Muscle of leg (tissue), 3 donors: ENCODE measurements at regions not wholly inside any gene's neighbourhood (a gene's known extent, or its start where the extent isn't known, plus 50 kb on each side); places are given as distances from the start of the nearest gene placed in this dataset.

ENCODE experiments used
- DNase-seq: peaks from one replicate; pipeline ENCODE4 v3.0.0; 2013
- H3K27ac ChIP-seq: one replicate; pipeline ENCODE4 v1.5.1; 2013; ENCODE audit warnings: mild to moderate bottlenecking, low read length, control low read depth
- H3K27me3 ChIP-seq: one replicate; pipeline ENCODE4 v1.6.1; 2013; ENCODE audit warnings: low read length; ENCODE audit not compliant: control insufficient read depth, insufficient read depth
- H3K36me3 ChIP-seq: one replicate; pipeline ENCODE4 v1.6.1; 2013; ENCODE audit warnings: low read length; ENCODE audit not compliant: control insufficient read depth, insufficient read depth
- H3K4me1 ChIP-seq: one replicate; pipeline ENCODE4 v1.6.1; 2013; ENCODE audit warnings: low read length; ENCODE audit not compliant: control insufficient read depth, insufficient read depth
- H3K4me3 ChIP-seq: one replicate; pipeline ENCODE4 v1.5.1; 2013; ENCODE audit warnings: low read length, control low read depth
- H3K9me3 ChIP-seq: replicated peaks from 2 replicates; pipeline ENCODE4 v1.6.1; 2013; ENCODE audit warnings: low read depth, low read length; ENCODE audit not compliant: control insufficient read depth
- WGBS: methylation state at CpG from one replicate; pipeline ENCODE4 v1.1.5; 2013; ENCODE audit warnings: missing lambda C conversion rate; ENCODE audit not compliant: insufficient coverage; 5-methylcytosine and 5-hydroxymethylcytosine counted together

DNA sequence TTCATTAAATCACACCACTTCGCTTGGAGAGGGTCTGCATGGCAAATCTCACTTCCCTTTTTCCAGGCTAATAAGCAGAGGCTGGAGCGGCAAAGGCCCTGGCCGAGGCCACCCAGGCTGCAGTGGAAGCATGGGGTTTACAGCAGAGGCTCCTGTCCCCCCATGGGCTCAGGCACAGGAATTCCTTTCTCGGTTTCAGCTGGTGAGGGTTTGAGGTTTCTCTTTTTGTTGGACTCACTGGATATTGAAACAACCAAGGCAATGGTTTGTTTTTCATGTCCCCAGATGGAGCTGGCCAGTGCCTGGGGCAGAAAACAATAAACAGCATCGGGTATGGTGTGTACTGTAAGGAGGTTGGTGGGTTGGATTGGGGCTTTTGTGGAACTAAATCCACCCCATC, 175.6 kb upstream of the RASGRP1 start:
- 67% methylated on average over 1 of the region's 5 CpGs for WGBS
- no peaks in the 10 kb centered on the region for H3K36me3 ChIP-seq
- no peak for DNase-seq
- H3K4me3 ChIP-seq: no peak overlapping the region
- no peaks in the 10 kb centered on the region for H3K4me1 ChIP-seq
- no peaks in the 10 kb centered on the region for H3K9me3 ChIP-seq
- H3K27ac ChIP-seq: no peak overlapping the region
- H3K27me3 ChIP-seq: no peaks in the 10 kb centered on the region

DNA sequence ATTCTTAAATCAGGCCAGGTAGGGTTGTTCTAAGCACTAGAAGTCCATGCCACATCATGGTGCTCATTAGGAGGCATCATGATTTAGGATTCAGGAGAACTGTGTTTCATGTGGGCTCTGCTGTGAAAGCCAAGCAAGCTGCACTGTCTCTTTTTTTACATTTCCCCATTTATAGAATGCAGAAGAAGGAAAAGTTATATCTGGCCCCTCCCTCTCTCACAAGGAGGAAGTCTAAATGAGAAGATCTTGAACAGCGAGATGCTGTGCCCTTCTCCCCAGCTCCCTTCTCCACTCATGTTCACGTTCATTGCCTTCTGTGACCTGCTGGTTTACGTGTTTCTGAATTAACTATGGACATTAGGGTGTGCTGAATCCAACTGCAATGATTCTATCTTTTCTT, 178.5 kb upstream of the RASGRP1 start:
- Histone ChIP-seq H3K9me3 (no peaks in the 10 kb centered on the region), H3K36me3 (no peaks in the 10 kb centered on the region), H3K27ac (no peak overlapping the region), H3K27me3 (no peaks in the 10 kb centered on the region), H3K4me3 (no peak overlapping the region), H3K4me1 (no peaks in the 10 kb centered on the region)
- no CpG with 5 or more reads among the region's 3 CpGs for WGBS
- no peak for DNase-seq

DNA sequence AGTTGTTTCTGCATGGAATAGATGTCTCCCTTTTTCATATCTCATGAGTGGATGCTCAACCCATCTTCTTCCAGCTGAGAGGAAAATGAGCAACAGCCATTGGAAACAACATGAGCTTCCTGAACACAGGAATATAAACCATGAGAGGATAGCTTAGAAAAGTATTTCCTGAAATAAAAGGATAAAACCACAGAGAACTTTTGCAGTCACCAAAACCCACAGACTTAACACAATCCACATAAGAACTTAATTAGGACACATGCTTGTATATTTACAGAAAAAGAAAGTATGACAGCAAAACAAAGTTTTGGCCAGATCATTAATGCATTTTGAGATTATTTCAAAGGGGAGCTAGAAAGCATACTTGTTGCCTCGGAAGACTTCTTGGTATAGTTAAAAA, 180.5 kb upstream of the RASGRP1 start:
- Histone ChIP-seq H3K9me3 (no peaks in the 10 kb centered on the region), H3K36me3 (no peaks in the 10 kb centered on the region), H3K4me1 (no peaks in the 10 kb centered on the region), H3K4me3 (no peak overlapping the region), H3K27me3 (no peaks in the 10 kb centered on the region), H3K27ac (no peak overlapping the region)
- DNase-seq: no peak
- WGBS: no CpG with 5 or more reads among the region's 1 CpG

DNA sequence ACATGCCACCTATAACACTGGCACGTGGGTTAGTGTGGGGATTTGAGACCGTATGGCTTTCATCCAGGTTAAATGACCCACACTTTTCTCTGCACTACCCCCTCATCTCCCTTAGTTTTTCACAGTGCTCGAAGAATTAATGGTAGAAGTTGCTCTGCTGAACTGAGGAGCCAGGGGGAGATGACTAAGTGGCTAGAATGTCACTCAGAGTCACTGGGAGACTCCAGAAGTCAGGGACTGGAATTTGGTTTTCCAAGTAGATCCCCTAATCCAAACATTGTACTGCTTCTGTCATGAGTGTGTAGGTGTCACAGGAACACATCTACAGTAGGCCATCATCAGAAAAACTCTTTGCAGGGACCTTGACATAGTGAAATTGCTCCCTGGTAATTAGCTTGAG, 181.0 kb upstream of the RASGRP1 start:
- Histone ChIP-seq H3K27me3 (no peaks in the 10 kb centered on the region), H3K4me1 (no peaks in the 10 kb centered on the region), H3K9me3 (no peaks in the 10 kb centered on the region), H3K4me3 (no peak overlapping the region), H3K36me3 (no peaks in the 10 kb centered on the region), H3K27ac (no peak overlapping the region)
- no peak for DNase-seq
- no CpG with 5 or more reads among the region's 3 CpGs for WGBS

DNA sequence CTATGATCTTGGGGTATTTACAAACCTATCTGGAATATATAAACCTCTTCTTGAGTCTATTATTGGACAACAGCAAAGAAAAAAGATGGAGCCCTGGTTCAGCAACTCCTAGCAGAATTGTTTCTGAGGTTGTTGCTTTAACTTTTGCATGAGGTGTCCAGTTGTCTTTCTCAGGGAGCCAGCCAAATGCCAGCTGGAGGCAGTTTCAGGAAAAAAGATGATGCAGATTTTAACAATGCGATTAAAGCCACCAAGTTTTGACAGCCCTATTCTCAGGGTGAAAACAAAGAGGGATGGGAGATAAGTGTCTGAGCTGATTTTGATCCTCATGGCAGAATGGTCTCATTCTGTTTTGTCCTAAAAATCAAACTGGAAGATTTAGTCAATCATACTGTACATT, 181.6 kb upstream of the RASGRP1 start:
- no peak overlapping the region for H3K4me3 ChIP-seq
- no peaks in the 10 kb centered on the region for H3K36me3 ChIP-seq
- H3K27ac ChIP-seq: no peak overlapping the region
- no peaks in the 10 kb centered on the region for H3K4me1 ChIP-seq
- DNase-seq: no peak
- H3K9me3 ChIP-seq: no peaks in the 10 kb centered on the region
- no peaks in the 10 kb centered on the region for H3K27me3 ChIP-seq
- 100% methylated on average over 1 of the region's 1 CpG for WGBS

DNA sequence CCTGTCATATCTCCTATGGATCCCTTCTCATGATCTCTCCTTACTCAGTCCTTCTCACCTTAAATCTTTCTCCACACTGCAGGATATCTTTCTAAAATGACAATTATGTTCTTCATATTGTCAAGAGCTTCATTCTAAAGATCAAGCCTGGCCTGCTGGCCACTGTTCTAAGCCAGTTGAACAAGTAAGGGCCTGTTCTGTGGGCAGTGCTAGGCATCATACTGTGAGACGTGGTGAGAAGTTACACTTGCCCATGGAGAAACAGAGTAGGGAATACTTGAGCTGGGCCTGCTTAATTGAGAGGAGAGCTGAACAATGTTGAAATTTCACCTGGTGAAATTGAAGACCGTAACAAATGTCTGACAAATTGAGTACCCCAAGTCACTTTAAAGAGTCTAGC, 184.1 kb upstream of the RASGRP1 start:
- Histone ChIP-seq H3K27ac (no peak overlapping the region), H3K27me3 (no peaks in the 10 kb centered on the region), H3K36me3 (no peaks in the 10 kb centered on the region), H3K9me3 (no peaks in the 10 kb centered on the region), H3K4me1 (no peaks in the 10 kb centered on the region), H3K4me3 (no peak overlapping the region)
- no peak for DNase-seq
- 73% methylated on average over 1 of the region's 2 CpGs for WGBS

DNA sequence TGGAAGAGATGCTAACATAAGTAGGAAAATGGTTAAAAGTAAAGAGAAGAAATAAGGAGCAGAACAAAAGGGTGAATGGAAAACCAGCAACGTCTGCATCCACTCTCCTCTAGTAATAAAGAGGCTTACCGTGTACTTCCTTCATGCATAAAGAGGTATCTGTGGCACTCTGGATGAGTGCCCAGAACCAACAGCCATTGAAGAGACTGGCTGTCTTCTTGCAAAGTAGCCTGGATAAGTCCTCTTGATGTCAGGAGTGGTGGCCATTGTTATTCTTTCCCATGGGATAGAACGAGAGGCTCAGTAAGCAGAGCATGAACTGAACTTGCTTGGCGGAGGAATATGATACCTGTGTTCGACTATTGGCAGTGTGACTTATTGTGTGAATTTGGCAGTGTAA, 186.2 kb upstream of the RASGRP1 start:
- 40% methylated on average over 1 of the region's 5 CpGs for WGBS
- no peak overlapping the region for H3K4me3 ChIP-seq
- DNase-seq: no peak
- H3K27me3 ChIP-seq: no peaks in the 10 kb centered on the region
- no peaks in the 10 kb centered on the region for H3K4me1 ChIP-seq
- no peaks in the 10 kb centered on the region for H3K9me3 ChIP-seq
- no peak overlapping the region for H3K27ac ChIP-seq
- H3K36me3 ChIP-seq: no peaks in the 10 kb centered on the region

DNA sequence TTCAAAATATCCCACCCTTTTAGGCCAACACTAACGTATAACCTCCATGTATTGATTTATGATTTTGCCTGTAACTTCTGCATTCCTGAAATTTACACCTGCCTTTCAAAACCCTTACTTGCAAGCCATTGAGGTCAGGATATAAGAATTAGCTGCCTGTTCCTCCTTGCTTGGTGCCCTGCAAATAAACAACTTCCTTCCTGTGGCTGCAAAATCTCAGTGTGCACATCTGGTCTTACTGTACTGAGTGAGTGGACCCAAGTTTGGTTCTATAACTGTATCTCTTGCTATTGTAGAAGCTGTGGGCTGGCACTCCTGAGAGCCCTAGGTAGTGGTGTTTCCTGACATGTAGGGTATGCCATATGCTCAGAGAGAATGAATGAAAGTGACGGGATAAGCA, 191.1 kb upstream of the RASGRP1 start:
- WGBS: 57% methylated on average over 1 of the region's 2 CpGs

DNA sequence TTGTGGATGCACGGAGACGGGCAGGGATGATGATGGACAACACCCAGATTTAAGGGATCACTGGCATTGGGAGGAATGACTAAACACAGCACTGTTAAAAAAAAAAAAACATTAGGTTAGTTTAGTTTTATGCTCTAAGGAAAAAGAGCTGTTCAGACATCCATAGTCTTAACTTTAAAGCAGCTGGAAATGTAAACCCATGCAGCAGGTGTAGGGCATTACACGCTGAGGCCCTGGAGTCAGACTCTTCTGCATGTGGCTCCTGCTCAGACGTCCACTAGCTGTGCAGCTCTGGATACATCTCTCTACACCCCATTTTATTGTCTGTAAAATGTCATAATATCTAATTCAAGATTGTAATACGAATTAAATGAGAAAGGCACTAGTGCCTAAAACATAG, 191.8 kb upstream of the RASGRP1 start:
- peak; percentile 13 for DNase-seq
- peaks cover 8% of the 10 kb centered on the region for H3K4me1 ChIP-seq
- H3K27me3 ChIP-seq: no peaks in the 10 kb centered on the region
- H3K27ac ChIP-seq: no peak overlapping the region
- H3K36me3 ChIP-seq: no peaks in the 10 kb centered on the region
- no peaks in the 10 kb centered on the region for H3K9me3 ChIP-seq
- WGBS: 40% methylated on average over 2 of the region's 5 CpGs
- no peak overlapping the region for H3K4me3 ChIP-seq

More for the DNA sequence above, 191.1 kb upstream of the RASGRP1 start:
- Histone ChIP-seq H3K36me3 (no peaks in the 10 kb centered on the region), H3K4me1 (peaks cover 8% of the 10 kb centered on the region), H3K27ac (no peak overlapping the region), H3K9me3 (no peaks in the 10 kb centered on the region), H3K27me3 (no peaks in the 10 kb centered on the region), H3K4me3 (no peak overlapping the region)
- DNase-seq: no peak

DNA sequence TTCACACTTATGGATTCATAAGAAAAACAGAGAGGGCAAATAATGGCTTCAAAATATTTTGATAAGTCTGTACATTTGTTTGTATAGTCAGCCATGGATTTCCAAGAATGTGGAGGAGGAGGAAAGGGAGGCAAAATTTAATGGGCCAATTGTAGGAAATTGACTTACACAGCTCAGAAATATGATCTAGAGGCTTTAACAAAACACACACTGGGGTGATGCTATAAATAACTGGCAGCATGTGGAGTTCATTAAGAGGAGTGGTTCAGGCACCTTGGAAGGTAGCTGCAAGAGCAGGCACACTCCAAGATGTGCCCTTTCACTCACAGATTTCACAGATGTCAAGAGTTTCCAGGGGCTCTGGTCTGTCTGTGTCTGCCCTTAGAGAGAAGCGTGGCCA, 193.4 kb upstream of the RASGRP1 start:
- no peaks in the 10 kb centered on the region for H3K9me3 ChIP-seq
- no peaks in the 10 kb centered on the region for H3K27me3 ChIP-seq
- H3K4me1 ChIP-seq: peaks cover 8% of the 10 kb centered on the region
- no peaks in the 10 kb centered on the region for H3K36me3 ChIP-seq
- no peak overlapping the region for H3K4me3 ChIP-seq
- 80% methylated on average over 1 of the region's 1 CpG for WGBS
- no peak overlapping the region for H3K27ac ChIP-seq
- DNase-seq: peak; percentile 57

DNA sequence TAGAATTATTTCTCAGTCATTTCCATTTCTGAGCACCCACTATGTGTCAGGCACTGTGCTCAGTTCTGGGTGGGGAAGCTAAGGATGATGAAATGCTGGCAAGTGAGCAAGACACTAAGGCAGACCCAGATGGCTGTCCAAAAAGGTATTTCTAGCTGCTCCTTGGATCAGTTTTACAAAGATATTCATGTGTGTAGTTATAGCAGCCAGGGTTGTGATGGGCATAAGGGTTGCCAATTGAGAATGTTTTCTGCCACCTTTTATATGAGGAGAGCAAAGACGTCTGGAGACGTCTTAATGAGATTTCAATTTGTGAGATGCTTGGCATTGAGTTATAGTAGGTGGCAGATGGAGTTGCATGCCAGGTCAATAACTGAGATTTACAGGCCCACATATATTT, 197.1 kb upstream of the RASGRP1 start:
- peak; percentile 8 for DNase-seq
- Histone ChIP-seq H3K27me3 (no peaks in the 10 kb centered on the region), H3K9me3 (no peaks in the 10 kb centered on the region), H3K36me3 (no peaks in the 10 kb centered on the region), H3K4me3 (no peak overlapping the region), H3K27ac (no peak overlapping the region), H3K4me1 (peaks cover 3% of the 10 kb centered on the region)
- 33% methylated on average over 1 of the region's 2 CpGs for WGBS
